HEK293 (cell line): ENCODE measurements at regions not wholly inside any gene's neighbourhood (a gene's known extent, or its start where the extent isn't known, plus 50 kb on each side); places are given as distances from the start of the nearest gene placed in this dataset.

Experiments used
- CTCF ChIA-PET: fragments of 350-600 bp; formaldehyde crosslinking; extraction: SDS; loops from one replicate; lab custom pipeline; 2021; ENCODE audit warnings: antibody characterized with exemption; lab: Yijun Ruan, JAX
- POLR2A ChIA-PET: fragments of 300-600 bp; formaldehyde crosslinking; extraction: SDS; loops from one replicate; lab custom pipeline; 2020; ENCODE audit warnings: antibody characterized with exemption, inconsistent platforms; lab: Yijun Ruan, JAX
- H3K27ac ChIP-seq: fragments of 200-500 bp; sonication (Bioruptor generic); 2 replicates; pipeline ENCODE4 v1.5.1; 2014; ENCODE audit warnings: low read depth, low read length, control low read depth, inconsistent platforms; ENCODE audit errors: extremely low read depth
- H3K36me3 ChIP-seq, 2 experiments: fragments of 200-500 bp in 1 of 2; sonication (Bioruptor generic) in 1 of 2; 1 replicate in 1 of 2; 2 replicates in 1 of 2; pipeline ENCODE4 v1.5.1; 2014 to 2017; ENCODE audit warnings: inconsistent platforms in 2 of 2, low read length in 2 of 2; ENCODE audit not compliant: control insufficient read depth in 2 of 2, insufficient read depth in 1 of 2
- H3K4me1 ChIP-seq: fragments of 200-500 bp; sonication (Bioruptor generic); 2 replicates; pipeline ENCODE4 v1.5.1; 2014; ENCODE audit warnings: mild to moderate bottlenecking, low read length, inconsistent platforms; ENCODE audit not compliant: control insufficient read depth, insufficient read depth
- H3K4me3 ChIP-seq: 2 replicates; pipeline ENCODE4 v1.5.1; 2011; ENCODE audit warnings: low read depth, mild to moderate bottlenecking, control low read depth, low read length, moderate library complexity
- H3K9me3 ChIP-seq: fragments of 200-500 bp; sonication (Bioruptor generic); 2 replicates; pipeline ENCODE4 v1.5.1; 2014; ENCODE audit warnings: low read depth, low read length, inconsistent platforms; ENCODE audit not compliant: control insufficient read depth, insufficient read depth
- AEBP2 ChIP-seq: fragments of 450-650 bp; formaldehyde crosslinking; IDR thresholded peaks from 2 replicates; pipeline ENCODE4 v1.5.1; 2016; ENCODE audit warnings: missing biosample characterization, missing genetic modification characterization, borderline replicate concordance
- ATF2 ChIP-seq: fragments of 450-650 bp; formaldehyde crosslinking; IDR thresholded peaks from 2 replicates; pipeline ENCODE4 v1.5.1; 2016; ENCODE audit warnings: missing biosample characterization, missing genetic modification characterization, low read depth
- ELK4 ChIP-seq: IDR thresholded peaks from 2 replicates; pipeline ENCODE4 v1.6.1; 2011; ENCODE audit warnings: mild to moderate bottlenecking, low read depth, low read length, borderline replicate concordance
- GLI4 ChIP-seq: fragments of 450-650 bp; formaldehyde crosslinking; IDR thresholded peaks from 2 replicates; pipeline ENCODE4 v1.5.1; 2016; ENCODE audit warnings: missing biosample characterization, missing genetic modification characterization
- HIC1 ChIP-seq: fragments of 450-650 bp; formaldehyde crosslinking; IDR thresholded peaks from 2 replicates; pipeline ENCODE4 v1.5.1; 2016; ENCODE audit warnings: missing biosample characterization, missing genetic modification characterization
- HOXC10 ChIP-seq: sonication (generic); formaldehyde crosslinking; IDR thresholded peaks from 2 replicates; pipeline ENCODE4 v1.8.1; 2023; ENCODE audit warnings: mild to moderate bottlenecking, missing genetic modification reagents
- ZBTB7A ChIP-seq: fragments of 450-650 bp; formaldehyde crosslinking; IDR thresholded peaks from 2 replicates; pipeline ENCODE4 v1.5.1; 2016; ENCODE audit warnings: low read depth, missing biosample characterization, missing genetic modification characterization
- ZBTB8A ChIP-seq: fragments of 450-650 bp; formaldehyde crosslinking; IDR thresholded peaks from 2 replicates; pipeline ENCODE4 v1.5.1; 2016; ENCODE audit warnings: missing biosample characterization, missing genetic modification characterization
- ZFP37 ChIP-seq: fragments of 450-650 bp; formaldehyde crosslinking; IDR thresholded peaks from 2 replicates; pipeline ENCODE4 v1.5.1; 2016; ENCODE audit warnings: missing biosample characterization, missing genetic modification characterization
- ZNF10 ChIP-seq: fragments of 450-650 bp; formaldehyde crosslinking; IDR thresholded peaks from 2 replicates; pipeline ENCODE4 v1.5.1; 2017; ENCODE audit warnings: missing biosample characterization, missing genetic modification characterization
- ZNF133 ChIP-seq: fragments of 450-650 bp; formaldehyde crosslinking; IDR thresholded peaks from 2 replicates; pipeline ENCODE4 v1.5.1; 2016; ENCODE audit warnings: missing biosample characterization, missing genetic modification characterization
- ZNF155 ChIP-seq: fragments of 450-650 bp; formaldehyde crosslinking; IDR thresholded peaks from 2 replicates; pipeline ENCODE4 v1.5.1; 2016; ENCODE audit warnings: missing biosample characterization, missing genetic modification characterization
- ZNF157 ChIP-seq: fragments of 450-650 bp; formaldehyde crosslinking; IDR thresholded peaks from 2 replicates; pipeline ENCODE4 v1.5.1; 2016; ENCODE audit warnings: missing biosample characterization, missing genetic modification characterization
- ZNF174 ChIP-seq: fragments of 450-650 bp; formaldehyde crosslinking; IDR thresholded peaks from 2 replicates; pipeline ENCODE4 v1.5.0; 2017; ENCODE audit warnings: missing biosample characterization, mild to moderate bottlenecking, missing genetic modification characterization
- ZNF19 ChIP-seq: fragments of 450-650 bp; formaldehyde crosslinking; IDR thresholded peaks from 2 replicates; pipeline ENCODE4; 2016; ENCODE audit warnings: missing biosample characterization, missing genetic modification characterization, low read depth
- ZNF2 ChIP-seq: fragments of 450-650 bp; formaldehyde crosslinking; IDR thresholded peaks from 2 replicates; pipeline ENCODE4 v1.5.1; 2016; ENCODE audit warnings: missing biosample characterization, missing genetic modification characterization
- ZNF248 ChIP-seq: fragments of 450-650 bp; formaldehyde crosslinking; IDR thresholded peaks from 2 replicates; pipeline ENCODE4 v1.5.1; 2017; ENCODE audit warnings: missing biosample characterization, missing genetic modification characterization
- ZNF37A ChIP-seq: fragments of 450-650 bp; IDR thresholded peaks from 2 replicates; pipeline ENCODE4 v1.5.1; 2018; ENCODE audit warnings: missing biosample characterization, missing genetic modification characterization
- ZNF394 ChIP-seq: fragments of 450-650 bp; formaldehyde crosslinking; IDR thresholded peaks from 2 replicates; pipeline ENCODE4 v1.5.1; 2016; ENCODE audit warnings: missing biosample characterization, missing genetic modification characterization, mild to moderate bottlenecking, moderate library complexity, borderline replicate concordance
- ZNF549 ChIP-seq: fragments of 450-650 bp; IDR thresholded peaks from 2 replicates; pipeline ENCODE4 v1.5.1; 2018; ENCODE audit warnings: missing biosample characterization, missing genetic modification characterization, mild to moderate bottlenecking, inconsistent platforms, moderate library complexity
- ZNF624 ChIP-seq: fragments of 450-650 bp; formaldehyde crosslinking; IDR thresholded peaks from 2 replicates; pipeline ENCODE4 v1.5.1; 2017; ENCODE audit warnings: missing biosample characterization, missing genetic modification characterization
- ZNF626 ChIP-seq: fragments of 450-650 bp; sonication (Bioruptor Pico); formaldehyde crosslinking; IDR thresholded peaks from 2 replicates; pipeline ENCODE4 v1.5.1; 2018; ENCODE audit warnings: missing biosample characterization, missing genetic modification characterization, inconsistent platforms
- ZNF76 ChIP-seq: fragments of 450-650 bp; formaldehyde crosslinking; IDR thresholded peaks from 2 replicates; pipeline ENCODE4; 2016; ENCODE audit warnings: low read depth, missing biosample characterization, missing genetic modification characterization, borderline replicate concordance
- ZSCAN23 ChIP-seq: fragments of 450-650 bp; formaldehyde crosslinking; IDR thresholded peaks from 2 replicates; pipeline ENCODE4 v1.5.1; 2016; ENCODE audit warnings: missing biosample characterization, missing genetic modification characterization
- ZSCAN30 ChIP-seq: fragments of 450-650 bp; IDR thresholded peaks from 2 replicates; pipeline ENCODE4 v1.5.1; 2018; ENCODE audit warnings: missing biosample characterization, mild to moderate bottlenecking, missing genetic modification characterization, moderate library complexity

GRCh38 chr6:141783585-141783984, 349.1 kb upstream of the GJE1 start (continued):
- TF ChIP-seq AEBP2 (tag by site-specific recombination) (no peak), HOXC10 (CRISPR knock-in tag) (no peak), ZNF155 (no peak), ZNF174 (tag by site-specific recombination) (no peak), ZSCAN30 (tag by site-specific recombination) (no peak), ZNF2 (no peak), ZNF624 (no peak), ATF2 (tag by site-specific recombination) (no peak), ZNF37A (tag by site-specific recombination) (no peak)
- TF ChIP-seq, all 188 proteins: peak for 0

- POLR2A ChIA-PET, result no interaction called here
- Histone ChIP-seq H3K27ac (no peak overlapping the region), H3K9me3 (no peaks in the 10 kb centered on the region), H3K4me1 (no peaks in the 10 kb centered on the region)
- TF ChIP-seq ZSCAN23 (no peak), ZBTB7A (tag by site-specific recombination) (no peak), ZNF133 (tag by site-specific recombination) (no peak), HIC1 (no peak), ZNF394 (tag by site-specific recombination) (no peak), ZNF19 (tag by site-specific recombination) (no peak), ZNF626 (tag by site-specific recombination) (no peak), GLI4 (tag by site-specific recombination) (no peak), ZNF157 (no peak), ZFP37 (tag by site-specific recombination) (no peak), ELK4 (no peak), ZNF248 (tag by site-specific recombination) (no peak), ZBTB8A (tag by site-specific recombination) (no peak), ZNF549 (tag by site-specific recombination) (no peak), ZNF76 (tag by site-specific recombination) (no peak), ZNF10 (tag by site-specific recombination) (no peak)
- TF ChIP-seq, all 188 proteins: peak for 0
- CTCF ChIA-PET, result no interaction called here
- Histone ChIP-seq H3K4me3 (no peak overlapping the region), H3K36me3 (peaks cover 0 to 7% of the 10 kb centered on the region in 2 experiments; a peak in 1 of 3 replicates)
Measured at GRCh38 chr6:141780296-141780695, 352.4 kb upstream of the GJE1 start.
